Right lobe of liver (tissue), 6 donors: ENCODE measurements at regions not wholly inside any gene's neighbourhood (a gene's known extent, or its start where the extent isn't known, plus 50 kb on each side); places are given as distances from the start of the nearest gene placed in this dataset.

Experiments used
- ATAC-seq, 4 donors: fragments of 200-7000 bp; cut with Tn5 transposase; one replicate each; pipeline ENCODE4 v1.9.1; 2020; ENCODE audit warnings: mild to moderate bottlenecking in 4 of 4, moderate library complexity in 4 of 4
- DNase-seq, 3 donors: peaks; one replicate each; pipeline ENCODE4 v3.0.0-alpha.2; 2020
- H3K27ac ChIP-seq, 3 donors: fragments of 200-600 bp; one replicate each; pipeline ENCODE4 v1.8.0; 2022
- H3K27me3 ChIP-seq, 2 donors: fragments of 200-600 bp; one replicate each; pipeline ENCODE4 v1.8.0; 2022
- H3K36me3 ChIP-seq, 4 donors: fragments of 200-600 bp; sonication (generic) in 1 of 4; one replicate each; pipeline versions ENCODE4 v1.5.1 to v1.8.0; 2017 to 2022; ENCODE audit warnings: control low read depth in 1 of 4
- H3K4me1 ChIP-seq, 4 donors: fragments of 200-600 bp; sonication (generic) in 1 of 4; one replicate each; pipeline versions ENCODE4 v1.5.1 to v1.8.0; 2017 to 2022; ENCODE audit warnings: control low read depth in 1 of 4
- H3K4me3 ChIP-seq, 3 donors: fragments of 200-600 bp; one replicate each; pipeline ENCODE4 v1.8.0; 2022
- H3K9me3 ChIP-seq, 4 donors: fragments of 200-600 bp; sonication (generic) in 1 of 4; one replicate each; pipeline versions ENCODE4 v1.5.1 to v1.8.0; 2017 to 2022; ENCODE audit warnings: control low read depth in 1 of 4
- POLR2A ChIP-seq: fragments of 450-650 bp; IDR thresholded peaks from one replicate; pipeline ENCODE4 v1.6.1; 2017; ENCODE audit warnings: antibody characterized with exemption, mild to moderate bottlenecking
- WGBS: methylation state at CpG from one replicate; pipeline ENCODE4 v1.1.6; 2018; ENCODE audit warnings: low coverage, low lambda C conversion rate; ENCODE audit not compliant: insufficient coverage; ENCODE audit errors: missing lambda C conversion rate; 5-methylcytosine and 5-hydroxymethylcytosine counted together
- intact Hi-C, 2 donors: fragments of 100-400 bp; cut with DNase I; formaldehyde crosslinking; loops; one replicate each; pipeline versions ENCODE4 v1.11.2 to v1.14.1; 2022
- TF ChIP-seq, protein P1 (sequence below), 4 donors: fragments of 200-600 bp in 3 of 4; fragments of 450-650 bp in 1 of 4; IDR thresholded peaks; one replicate each; pipeline versions ENCODE4 v1.5.1 to v1.8.0; 2016 to 2022; ENCODE audit warnings: antibody characterized with exemption in 4 of 4, mild to moderate bottlenecking in 2 of 4
- donor health status: DM: no; HTN: yes; CAD: no.
- donor health status: DM: no; HTN: no; CAD: no.
- donor health status: DM: no; HTN: no; CAD: no.
- donor health status: DM: no; HTN: yes; CAD: no.
- donor health status: DM: no; HTN: yes; CAD: no.

DNA sequence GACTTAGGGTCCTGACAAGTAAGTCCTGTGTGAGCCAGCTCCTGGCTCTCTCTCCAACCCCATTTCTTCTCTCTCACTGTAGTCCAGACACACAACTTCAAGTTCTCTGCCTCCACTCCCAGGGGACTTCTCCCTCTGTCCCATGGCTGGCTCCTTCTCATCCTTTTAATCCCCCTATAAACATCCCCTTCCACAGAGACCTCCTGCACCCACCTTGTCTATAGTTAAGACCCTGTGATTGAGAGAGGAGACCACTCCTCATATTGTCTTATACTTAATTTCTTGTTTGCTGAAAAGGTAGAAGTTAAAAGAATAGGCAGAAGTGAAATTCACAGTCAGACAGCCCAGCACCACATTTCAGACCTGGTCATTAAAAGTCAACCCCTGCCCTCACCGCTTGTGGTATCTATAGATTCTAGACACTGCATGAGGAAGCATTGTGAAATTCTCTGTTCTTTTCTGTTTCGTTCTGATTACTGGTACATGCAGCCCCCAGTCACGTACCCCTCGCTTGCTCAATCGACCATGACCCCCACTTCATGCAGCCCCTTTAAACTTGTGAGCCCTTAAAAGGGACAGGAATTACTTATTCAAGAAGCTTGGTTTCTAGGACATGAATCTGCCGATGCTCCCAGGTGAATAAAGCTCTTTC lies 125.6 kb upstream of the FRMD4A start:
- Histone ChIP-seq H3K36me3 (no peaks in the 10 kb centered on the region), H3K27ac (no peak overlapping the region), H3K9me3 (no peaks in the 10 kb centered on the region), H3K4me3 (no peak overlapping the region), H3K4me1 (no peaks in the 10 kb centered on the region), H3K27me3 (no peaks in the 10 kb centered on the region)
- 45% methylated on average over 6 of the region's 6 CpGs for WGBS
- TF ChIP-seq, protein P1, sequence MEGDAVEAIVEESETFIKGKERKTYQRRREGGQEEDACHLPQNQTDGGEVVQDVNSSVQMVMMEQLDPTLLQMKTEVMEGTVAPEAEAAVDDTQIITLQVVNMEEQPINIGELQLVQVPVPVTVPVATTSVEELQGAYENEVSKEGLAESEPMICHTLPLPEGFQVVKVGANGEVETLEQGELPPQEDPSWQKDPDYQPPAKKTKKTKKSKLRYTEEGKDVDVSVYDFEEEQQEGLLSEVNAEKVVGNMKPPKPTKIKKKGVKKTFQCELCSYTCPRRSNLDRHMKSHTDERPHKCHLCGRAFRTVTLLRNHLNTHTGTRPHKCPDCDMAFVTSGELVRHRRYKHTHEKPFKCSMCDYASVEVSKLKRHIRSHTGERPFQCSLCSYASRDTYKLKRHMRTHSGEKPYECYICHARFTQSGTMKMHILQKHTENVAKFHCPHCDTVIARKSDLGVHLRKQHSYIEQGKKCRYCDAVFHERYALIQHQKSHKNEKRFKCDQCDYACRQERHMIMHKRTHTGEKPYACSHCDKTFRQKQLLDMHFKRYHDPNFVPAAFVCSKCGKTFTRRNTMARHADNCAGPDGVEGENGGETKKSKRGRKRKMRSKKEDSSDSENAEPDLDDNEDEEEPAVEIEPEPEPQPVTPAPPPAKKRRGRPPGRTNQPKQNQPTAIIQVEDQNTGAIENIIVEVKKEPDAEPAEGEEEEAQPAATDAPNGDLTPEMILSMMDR (IDR thresholded peaks at IDR 0.05), result no peak
- no peak for TF ChIP-seq POLR2A
- DNase-seq (no peak), ATAC-seq (no peak)
- intact Hi-C loops, result no loop called here

DNA sequence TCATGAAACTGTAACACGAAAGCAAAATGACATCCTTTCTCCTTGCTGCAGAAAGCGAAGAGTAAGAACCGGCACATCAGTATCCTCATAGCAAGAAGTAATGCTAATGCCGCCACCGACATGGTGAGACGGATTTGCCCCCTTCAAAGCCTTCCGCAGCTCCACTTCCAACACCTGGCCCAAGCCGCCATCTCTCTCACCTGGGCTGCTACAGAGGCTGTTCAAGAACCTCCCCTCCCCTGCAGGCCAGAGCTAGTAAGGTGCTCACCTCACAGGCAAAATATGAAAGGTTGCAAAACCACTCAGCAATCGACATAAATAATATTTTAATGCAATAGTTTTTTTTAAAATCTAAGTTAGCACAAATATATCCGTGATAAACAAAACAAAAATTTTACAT lies 123.9 kb upstream of the FRMD4A start:
- no peaks in the 10 kb centered on the region for H3K36me3 ChIP-seq
- TF ChIP-seq, protein P1 (IDR thresholded peaks at IDR 0.05), result no peak
- no peak for TF ChIP-seq POLR2A
- 87% methylated on average over 10 of the region's 10 CpGs for WGBS
- H3K4me1 ChIP-seq, result no peaks in the 10 kb centered on the region
- ATAC-seq (no peak), DNase-seq (no peak)
- H3K4me3 ChIP-seq, result no peak overlapping the region
- H3K27ac ChIP-seq, result no peak overlapping the region
- H3K9me3 ChIP-seq, result no peaks in the 10 kb centered on the region
- H3K27me3 ChIP-seq, result no peaks in the 10 kb centered on the region
- intact Hi-C loops, result no loop called here

- H3K27ac ChIP-seq, result no peak overlapping the region
- H3K36me3 ChIP-seq, result no peaks in the 10 kb centered on the region
- ATAC-seq (no peak), DNase-seq (no peak)
- no peak for TF ChIP-seq POLR2A
- no peak overlapping the region for H3K4me3 ChIP-seq
- no peaks in the 10 kb centered on the region for H3K27me3 ChIP-seq
- WGBS, result 87% methylated on average over 12 of the region's 12 CpGs
- H3K9me3 ChIP-seq, result no peaks in the 10 kb centered on the region
- H3K4me1 ChIP-seq, result no peaks in the 10 kb centered on the region
- intact Hi-C loops, result no loop called here
These were observed 123.5 kb upstream of the FRMD4A start for GRCh38 chr10:14454206-14454605.

- TF ChIP-seq POLR2A, result no peak
- TF ChIP-seq, protein P1 (IDR thresholded peaks at IDR 0.05), result no peak
- Histone ChIP-seq H3K27ac (no peak overlapping the region), H3K27me3 (no peaks in the 10 kb centered on the region), H3K9me3 (no peaks in the 10 kb centered on the region), H3K36me3 (no peaks in the 10 kb centered on the region), H3K4me3 (no peak overlapping the region), H3K4me1 (no peaks in the 10 kb centered on the region)
- 69% methylated on average over 4 of the region's 4 CpGs for WGBS
- DNase-seq (no peak), ATAC-seq (no peak)
- intact Hi-C loops, result no loop called here
These were observed 122.9 kb upstream of the FRMD4A start for GRCh38 chr10:14453593-14453992.

- Histone ChIP-seq H3K27me3 (no peaks in the 10 kb centered on the region), H3K4me1 (no peaks in the 10 kb centered on the region), H3K9me3 (no peaks in the 10 kb centered on the region), H3K36me3 (no peaks in the 10 kb centered on the region), H3K4me3 (no peak overlapping the region), H3K27ac (no peak overlapping the region)
- ATAC-seq (no peak), DNase-seq (no peak)
- 65% methylated on average over 4 of the region's 6 CpGs for WGBS
- intact Hi-C loops, result no loop called here
- TF ChIP-seq, protein P1 (IDR thresholded peaks at IDR 0.05), result no peak
- TF ChIP-seq POLR2A, result no peak
These were observed 120.6 kb upstream of the FRMD4A start for GRCh38 chr10:14451341-14451740.
